ENCODE measurements at regions not wholly inside any gene's neighbourhood (a gene's known extent, or its start where the extent isn't known, plus 50 kb on each side); places are given as distances from the start of the nearest gene placed in this dataset.
"Not testable (repeated sequence)": the region's sequence is repeated elsewhere in the genome, so short reads cannot be mapped to it uniquely, and the experiment has no call there.

DNA sequence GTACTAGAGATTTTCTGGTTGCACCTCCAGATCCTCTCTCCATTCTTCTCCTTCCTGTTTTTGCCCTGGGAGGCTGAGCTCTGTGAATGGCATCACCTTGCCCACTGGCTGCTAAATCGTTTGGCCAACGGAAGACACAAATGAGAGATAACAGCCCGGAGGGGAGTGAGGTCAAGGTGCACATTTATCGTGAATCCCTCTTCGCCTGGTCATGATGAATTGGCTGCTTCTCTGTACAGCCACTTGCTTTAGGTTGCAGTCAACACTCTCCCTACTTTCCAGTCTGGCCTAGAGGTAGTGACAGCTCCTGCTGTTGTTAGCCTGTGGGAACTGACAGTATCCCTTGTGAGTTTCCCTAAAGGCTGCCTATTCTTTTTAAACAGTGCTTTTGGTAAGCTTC, 85.4 kb upstream of the CHCHD3 start:
- Histone ChIP-seq H3K27ac (no peak overlapping the region), H3K4me3 (no peak overlapping the region), H3K9me3 (no peaks in the 10 kb centered on the region), H3K4me1 (no peaks in the 10 kb centered on the region), H3K36me3 (ENCODE audit: insufficient read depth in 1 of 2, low read depth in 1 of 2) (no peaks in the 10 kb centered on the region), H3K27me3 (ENCODE audit: insufficient read depth in 3 of 3, low read length in 2 of 3) (no peaks in the 10 kb centered on the region)
- TF ChIP-seq, protein P1, sequence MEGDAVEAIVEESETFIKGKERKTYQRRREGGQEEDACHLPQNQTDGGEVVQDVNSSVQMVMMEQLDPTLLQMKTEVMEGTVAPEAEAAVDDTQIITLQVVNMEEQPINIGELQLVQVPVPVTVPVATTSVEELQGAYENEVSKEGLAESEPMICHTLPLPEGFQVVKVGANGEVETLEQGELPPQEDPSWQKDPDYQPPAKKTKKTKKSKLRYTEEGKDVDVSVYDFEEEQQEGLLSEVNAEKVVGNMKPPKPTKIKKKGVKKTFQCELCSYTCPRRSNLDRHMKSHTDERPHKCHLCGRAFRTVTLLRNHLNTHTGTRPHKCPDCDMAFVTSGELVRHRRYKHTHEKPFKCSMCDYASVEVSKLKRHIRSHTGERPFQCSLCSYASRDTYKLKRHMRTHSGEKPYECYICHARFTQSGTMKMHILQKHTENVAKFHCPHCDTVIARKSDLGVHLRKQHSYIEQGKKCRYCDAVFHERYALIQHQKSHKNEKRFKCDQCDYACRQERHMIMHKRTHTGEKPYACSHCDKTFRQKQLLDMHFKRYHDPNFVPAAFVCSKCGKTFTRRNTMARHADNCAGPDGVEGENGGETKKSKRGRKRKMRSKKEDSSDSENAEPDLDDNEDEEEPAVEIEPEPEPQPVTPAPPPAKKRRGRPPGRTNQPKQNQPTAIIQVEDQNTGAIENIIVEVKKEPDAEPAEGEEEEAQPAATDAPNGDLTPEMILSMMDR (IDR thresholded peaks at IDR 0.05): no peak
- DNase-seq: no peak
- intact Hi-C loops (cut with DNase I): no loop called here
- no peak for ATAC-seq
- WGBS, 3 donors: 83 to 86% (median 84%) methylated on average over 5 of the region's 5 CpGs

DNA sequence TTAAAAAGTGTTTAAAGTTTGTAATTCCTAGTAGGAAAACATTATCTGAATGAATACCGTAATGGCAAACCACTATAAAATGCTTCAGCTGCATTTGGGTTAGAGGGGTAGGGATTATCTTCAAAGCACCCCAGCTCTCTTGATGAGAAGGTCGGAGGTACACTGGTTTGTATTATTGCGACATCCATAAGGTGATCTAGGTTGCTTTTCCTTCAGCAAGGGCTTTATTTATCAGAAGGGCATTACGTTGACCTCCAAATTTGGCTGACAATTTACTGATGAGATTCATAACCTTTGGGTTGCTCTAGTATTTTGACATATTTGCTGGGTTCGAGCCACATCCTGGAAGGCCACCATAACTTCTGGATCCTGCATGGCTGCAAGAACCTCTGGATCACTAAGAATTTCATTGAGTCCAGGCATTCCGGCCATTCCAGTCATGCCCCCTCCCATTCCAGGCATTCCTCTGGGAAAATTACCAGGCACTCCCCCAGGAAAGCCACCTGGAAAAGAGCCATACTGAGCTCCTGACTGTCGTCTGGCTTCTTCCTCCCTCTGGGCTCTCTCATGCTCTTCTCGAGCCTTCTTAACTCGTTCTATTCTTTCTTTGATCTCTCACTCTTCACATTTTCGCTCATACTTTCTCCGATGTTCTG, 83.6 kb upstream of the EXOC4 start:
- 74 to 83% (median 82%) methylated on average over 10 to 11 of the region's 11 CpGs for WGBS, 3 donors
- ATAC-seq; DNase-seq; H3K4me3 ChIP-seq; H3K27me3 ChIP-seq (ENCODE audit: insufficient read depth in 3 of 3, low read length in 2 of 3); H3K4me1 ChIP-seq; H3K27ac ChIP-seq; H3K9me3 ChIP-seq; H3K36me3 ChIP-seq (ENCODE audit: insufficient read depth in 1 of 2, low read depth in 1 of 2); intact Hi-C loops (cut with DNase I): not testable (repeated sequence)

DNA sequence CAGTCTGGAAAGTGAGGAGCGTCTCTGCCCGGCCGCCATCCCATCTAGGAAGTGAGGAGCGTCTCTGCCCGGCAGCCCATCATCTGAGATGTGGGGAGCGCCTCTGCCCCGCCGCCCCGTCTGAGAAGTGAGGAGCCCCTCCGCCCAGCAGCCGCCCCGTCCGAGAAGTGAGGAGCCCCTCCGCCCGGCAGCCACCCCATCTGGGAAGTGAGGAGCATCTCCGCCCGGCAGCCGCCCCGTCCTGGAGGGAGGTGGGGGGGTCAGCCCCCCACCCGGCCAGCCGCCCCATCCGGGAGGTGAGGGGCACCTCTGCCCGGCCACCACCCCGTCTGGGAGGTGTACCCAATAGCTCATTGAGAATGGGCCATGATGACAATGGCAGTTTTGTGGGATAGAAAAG, 75.4 kb upstream of the EXOC4 start:
- ATAC-seq; H3K27me3 ChIP-seq (ENCODE audit: insufficient read depth in 3 of 3, low read length in 2 of 3); DNase-seq; H3K4me1 ChIP-seq; H3K9me3 ChIP-seq; H3K36me3 ChIP-seq (ENCODE audit: insufficient read depth in 1 of 2, low read depth in 1 of 2); H3K4me3 ChIP-seq; intact Hi-C loops (cut with DNase I); H3K27ac ChIP-seq: not testable (repeated sequence)
- WGBS, 3 donors: 91 to 96% (median 95%) methylated on average over 15 to 24 of the region's 24 CpGs

DNA sequence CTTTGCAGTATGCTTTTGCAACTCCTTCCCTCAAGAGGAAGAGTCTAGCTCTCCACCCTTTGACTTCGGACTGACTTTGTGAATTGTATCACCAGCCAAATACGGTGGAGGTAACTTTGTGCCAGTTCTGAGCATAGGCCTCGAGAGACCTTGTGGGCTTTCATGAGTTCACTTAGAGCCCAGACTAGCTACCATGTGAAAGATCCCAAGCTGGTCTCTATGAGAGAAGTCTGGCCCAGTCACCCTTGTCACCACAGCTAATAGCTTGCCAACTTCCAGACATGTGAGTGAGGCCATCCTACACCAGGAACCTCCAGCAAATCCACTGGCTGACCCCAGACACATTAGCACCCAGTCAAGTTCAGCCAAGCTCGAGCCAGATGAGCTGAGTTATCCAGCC, 72.2 kb upstream of the EXOC4 start:
- intact Hi-C loops (cut with DNase I): no loop called here
- 77 to 81% (median 78%) methylated on average over 4 of the region's 4 CpGs for WGBS, 3 donors
- Histone ChIP-seq H3K27me3 (ENCODE audit: insufficient read depth in 3 of 3, low read length in 2 of 3) (no peaks in the 10 kb centered on the region), H3K4me1 (no peaks in the 10 kb centered on the region), H3K9me3 (no peaks in the 10 kb centered on the region), H3K36me3 (ENCODE audit: insufficient read depth in 1 of 2, low read depth in 1 of 2) (no peaks in the 10 kb centered on the region), H3K4me3 (no peak overlapping the region), H3K27ac (no peak overlapping the region)
- DNase-seq (no peak), ATAC-seq (no peak)
- TF ChIP-seq, protein P1 (IDR thresholded peaks at IDR 0.05): no peak

DNA sequence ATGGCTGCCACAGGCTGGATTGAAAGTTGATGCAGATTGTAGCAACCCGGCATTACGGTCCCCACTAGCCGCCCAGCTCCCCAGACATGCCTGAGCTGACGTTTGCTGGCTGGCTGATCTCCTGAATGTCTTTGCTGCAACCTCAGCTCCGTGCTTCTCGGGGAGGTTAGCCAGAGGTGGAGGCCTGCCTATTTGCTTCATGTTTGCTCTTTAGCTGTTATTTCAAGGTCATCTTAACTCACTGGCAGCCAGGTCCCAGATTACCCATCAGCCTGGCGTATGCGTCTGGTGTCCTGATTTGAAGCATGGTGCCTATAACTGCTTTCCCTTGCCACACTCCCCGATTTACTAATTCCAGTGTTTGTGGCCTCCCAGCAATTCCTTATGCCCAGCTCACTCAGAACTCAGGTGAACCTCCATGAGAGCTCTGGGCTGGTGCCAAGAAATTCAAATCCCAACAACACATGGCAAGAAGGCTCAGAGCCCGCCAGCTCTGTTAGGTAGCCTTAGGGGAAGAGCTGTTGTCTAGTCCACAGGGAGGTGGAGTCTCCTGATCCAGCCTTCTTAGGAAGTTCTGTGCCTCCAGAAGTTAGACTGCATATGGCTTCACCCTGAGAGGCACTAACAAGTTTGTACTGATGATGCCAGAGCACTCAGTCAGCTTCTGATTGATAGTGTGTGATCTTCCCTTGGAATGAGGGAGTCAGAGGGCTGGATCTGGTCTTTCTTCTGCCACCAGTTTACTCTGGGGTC, 69.7 kb upstream of the EXOC4 start:
- H3K9me3 ChIP-seq: no peaks in the 10 kb centered on the region
- intact Hi-C loops (cut with DNase I): no loop called here
- H3K27me3 ChIP-seq (ENCODE audit: insufficient read depth in 3 of 3, low read length in 2 of 3): no peaks in the 10 kb centered on the region
- TF ChIP-seq, protein P1 (IDR thresholded peaks at IDR 0.05): no peak
- no peak for DNase-seq
- no peak overlapping the region for H3K27ac ChIP-seq
- H3K36me3 ChIP-seq (ENCODE audit: insufficient read depth in 1 of 2, low read depth in 1 of 2): no peaks in the 10 kb centered on the region
- no peak for ATAC-seq
- 67 to 79% (median 68%) methylated on average over 10 of the region's 10 CpGs for WGBS, 3 donors
- no peak overlapping the region for H3K4me3 ChIP-seq
- no peaks in the 10 kb centered on the region for H3K4me1 ChIP-seq

Data from psoas muscle (tissue), 7 donors.